NCI-H345 (cell line): ENCODE measurements at regions not wholly inside any gene's neighbourhood (a gene's known extent, or its start where the extent isn't known, plus 50 kb on each side); places are given as distances from the start of the nearest gene placed in this dataset.

ENCODE experiments used
- DNase-seq: peaks from one replicate; lab custom pipeline; 2025; lab: John Stamatoyannopoulos, UW

DNA sequence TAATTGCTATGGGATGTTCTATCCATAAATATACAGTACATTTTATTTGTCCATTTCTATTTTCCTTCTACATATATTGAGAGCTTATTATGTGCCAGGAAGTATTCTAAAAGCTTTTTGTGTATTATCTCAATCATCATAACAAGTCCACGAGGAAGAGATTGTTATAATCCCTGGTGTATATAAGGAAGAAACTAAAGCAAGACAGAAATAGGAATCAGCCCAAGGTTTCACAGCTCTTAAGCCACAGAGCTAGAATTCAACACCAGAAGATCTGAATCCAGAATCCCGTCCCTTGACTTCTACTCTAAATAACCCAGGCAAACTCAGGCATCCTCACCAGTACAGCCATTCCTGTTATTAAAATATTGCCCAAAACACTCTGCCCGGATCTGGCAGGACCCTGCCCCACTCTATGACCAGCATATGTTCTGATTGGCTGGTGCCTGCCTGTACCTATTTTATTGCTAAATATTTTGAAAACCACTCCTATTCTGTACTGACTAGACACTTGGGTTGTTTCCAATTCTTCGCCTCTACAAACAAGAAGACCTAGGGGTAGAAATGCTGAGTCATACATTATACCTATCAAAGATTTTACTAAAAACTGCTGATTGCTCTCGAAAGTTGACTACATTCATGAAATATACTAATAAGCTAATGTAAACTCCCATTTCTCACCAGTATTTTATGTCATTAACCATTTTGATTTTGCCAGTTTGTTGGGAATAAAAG, 297.4 kb downstream of the ENC1 start:
- DNase-seq: no peak

- no peak for DNase-seq
These were observed 298.3 kb downstream of the ENC1 start for GRCh38 chr5:74342182-74342581.

- no peak for DNase-seq
These were observed 299.3 kb downstream of the ENC1 start for GRCh38 chr5:74341221-74341620.

DNA sequence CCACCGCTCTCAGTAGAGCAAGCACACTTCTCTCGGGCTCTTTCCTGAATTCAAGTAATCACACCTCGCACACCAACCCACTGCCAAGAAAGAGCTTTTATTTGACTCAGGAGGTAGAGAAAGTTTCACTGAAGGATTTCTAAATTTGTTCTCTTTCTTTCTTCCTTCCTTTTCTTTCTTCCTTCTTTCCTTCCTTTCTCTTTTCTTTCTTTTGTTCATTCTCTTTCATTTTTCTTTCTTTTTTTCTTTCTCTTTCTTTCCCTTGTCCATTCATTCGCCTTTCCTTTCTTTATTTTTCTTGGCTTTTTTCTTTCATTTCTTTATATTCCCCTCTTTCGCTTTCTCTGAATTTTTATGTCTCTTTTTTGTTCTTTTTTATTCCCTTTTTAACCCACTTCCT, 300.1 kb downstream of the ENC1 start:
- DNase-seq: no peak

GRCh38 chr5:74337984-74338310, 302.6 kb downstream of the ENC1 start:
- no peak for DNase-seq

DNA sequence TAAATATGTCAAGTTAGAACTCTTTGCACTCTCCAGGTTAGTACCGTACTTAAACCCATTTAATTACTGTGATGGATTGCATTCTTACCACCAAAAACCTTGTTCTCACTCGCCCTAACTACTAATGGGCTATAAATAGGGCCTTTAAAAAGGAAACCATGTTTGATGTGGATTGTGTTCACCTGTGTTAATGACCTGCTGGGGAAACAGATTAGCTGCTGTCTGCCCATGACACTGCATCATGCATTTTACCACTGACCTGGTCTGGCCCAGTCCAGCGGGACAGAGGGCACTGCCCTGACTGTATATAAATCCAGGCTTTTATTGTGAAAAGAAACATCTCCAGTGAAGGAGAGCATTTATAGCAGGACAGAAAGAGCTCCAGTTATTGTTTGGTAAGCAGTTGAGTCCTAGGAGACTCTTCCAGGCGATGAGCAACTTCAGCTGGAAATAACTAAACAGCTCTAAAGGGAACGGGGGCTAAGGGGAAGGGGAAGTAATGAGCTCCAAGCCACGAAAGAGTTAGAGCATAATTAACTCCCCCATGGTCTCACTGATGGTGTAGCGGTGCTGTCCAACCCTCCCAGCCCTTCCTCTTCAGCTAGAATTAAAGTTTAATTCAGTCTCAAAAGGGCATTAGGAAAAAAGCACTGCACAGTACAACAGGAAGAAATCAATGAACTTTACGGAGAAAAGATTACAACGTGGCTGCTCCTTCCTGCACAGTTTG, 303.1 kb downstream of the ENC1 start:
- DNase-seq: no peak

DNA sequence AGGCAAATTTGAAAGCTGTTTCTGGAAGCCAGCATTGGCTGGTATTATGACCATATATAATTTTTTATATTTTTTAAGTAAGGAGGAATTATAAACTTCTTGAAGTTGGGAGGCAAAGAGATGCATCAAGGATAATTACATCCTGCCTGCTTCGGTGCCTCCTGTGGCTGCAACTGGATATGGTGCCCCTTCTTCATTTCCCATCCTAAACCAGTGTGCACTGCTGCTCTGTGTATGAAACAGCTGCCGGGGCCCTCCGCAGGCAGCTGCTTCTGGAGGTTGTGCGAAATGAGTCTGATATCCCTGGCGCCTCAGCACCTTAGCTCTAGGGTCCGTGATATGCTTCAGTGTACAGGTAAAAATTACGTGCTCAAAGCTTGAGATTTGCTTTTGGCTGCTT, 304.2 kb downstream of the ENC1 start:
- DNase-seq: no peak

DNA sequence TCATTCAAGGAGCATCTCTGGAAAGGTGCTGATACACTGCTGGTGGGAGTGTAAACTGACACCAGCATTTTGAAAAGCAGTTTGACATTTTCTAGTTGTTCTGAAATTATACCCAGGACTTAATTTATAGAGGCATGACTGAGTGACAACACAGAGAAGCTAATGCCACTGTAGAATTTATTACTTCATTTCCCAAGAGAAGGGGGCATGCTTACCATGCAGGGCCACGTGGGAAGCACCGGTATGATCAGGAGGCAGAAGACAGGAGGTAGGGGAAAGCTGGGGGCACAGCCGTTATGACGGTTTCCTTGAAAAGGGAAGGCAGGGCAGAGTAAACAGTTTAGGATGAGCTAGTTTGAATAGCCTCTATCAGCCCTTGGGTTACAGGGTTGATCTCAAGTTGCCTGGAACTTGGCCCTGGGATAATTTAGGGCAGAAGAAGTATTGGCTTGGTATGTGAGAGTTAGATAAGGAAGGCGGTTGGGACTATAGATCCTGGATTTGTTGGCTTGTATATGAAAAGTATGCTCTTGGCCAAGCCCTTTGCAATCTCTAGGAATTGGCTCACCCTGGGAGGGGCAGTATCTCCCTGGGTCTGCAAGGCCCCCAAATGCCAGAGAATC, 305.7 kb downstream of the ENC1 start:
- DNase-seq: no peak

DNA sequence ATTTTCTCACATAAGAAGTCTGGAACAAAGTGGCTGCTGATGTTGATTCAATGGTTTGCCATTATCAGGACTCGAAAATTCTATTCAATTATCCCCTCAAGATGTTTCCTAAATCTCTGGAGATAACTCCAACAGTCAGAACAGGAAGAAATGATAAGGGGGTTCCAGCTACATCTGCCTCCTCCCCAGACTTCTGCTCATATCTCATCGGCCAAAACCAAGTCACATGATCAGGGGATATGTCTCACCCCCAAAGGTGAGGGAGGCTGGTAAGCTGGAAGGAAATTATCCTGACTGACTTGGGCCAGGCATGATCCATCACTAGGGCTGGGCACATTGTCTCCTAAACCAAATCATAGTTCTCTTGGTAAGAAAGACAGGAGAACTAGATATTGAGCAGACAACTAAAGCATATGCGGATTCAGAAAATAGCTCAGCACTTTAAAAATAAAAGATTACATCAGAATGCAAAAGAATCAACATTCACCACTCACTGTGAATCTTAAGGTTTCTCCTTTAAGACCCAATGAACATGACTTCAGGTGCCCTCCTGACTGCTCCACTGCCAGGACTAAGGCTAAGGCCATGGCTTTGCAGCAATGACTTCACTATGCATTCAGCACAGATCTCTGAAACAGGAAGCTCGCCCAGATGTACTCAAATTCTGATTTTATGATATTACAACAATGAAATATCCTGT, 306.3 kb downstream of the ENC1 start:
- DNase-seq: no peak

- DNase-seq: no peak
These were observed 307.1 kb downstream of the ENC1 start for GRCh38 chr5:74333430-74333829.

- DNase-seq: no peak
These were observed 307.8 kb downstream of the ENC1 start for GRCh38 chr5:74332682-74333081.

- no peak for DNase-seq
These were observed 308.5 kb downstream of the ENC1 start for GRCh38 chr5:74332006-74332405.

DNA sequence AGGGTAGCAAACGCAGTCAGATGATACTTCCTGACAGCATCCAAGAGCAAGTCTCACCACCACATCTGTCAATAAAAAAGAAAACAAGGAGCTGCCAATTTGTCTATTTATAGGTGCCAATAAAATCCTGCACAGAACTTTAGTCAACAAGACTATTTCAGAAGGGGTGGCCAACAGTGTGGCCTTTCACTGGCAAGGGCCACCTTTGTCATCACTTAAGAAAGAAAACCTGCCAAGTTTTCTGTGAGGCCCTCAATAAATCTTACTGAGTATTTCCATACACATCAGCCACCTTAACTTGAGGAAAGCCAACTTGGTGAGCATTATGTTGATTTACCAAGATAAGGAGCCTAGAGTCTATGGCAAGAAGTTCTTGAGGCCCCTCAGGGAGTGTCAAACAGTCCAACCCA, 312.3 kb downstream of the ENC1 start:
- no peak for DNase-seq

- no peak for DNase-seq
These were observed 313.2 kb downstream of the ENC1 start for GRCh38 chr5:74327339-74327685.

DNA sequence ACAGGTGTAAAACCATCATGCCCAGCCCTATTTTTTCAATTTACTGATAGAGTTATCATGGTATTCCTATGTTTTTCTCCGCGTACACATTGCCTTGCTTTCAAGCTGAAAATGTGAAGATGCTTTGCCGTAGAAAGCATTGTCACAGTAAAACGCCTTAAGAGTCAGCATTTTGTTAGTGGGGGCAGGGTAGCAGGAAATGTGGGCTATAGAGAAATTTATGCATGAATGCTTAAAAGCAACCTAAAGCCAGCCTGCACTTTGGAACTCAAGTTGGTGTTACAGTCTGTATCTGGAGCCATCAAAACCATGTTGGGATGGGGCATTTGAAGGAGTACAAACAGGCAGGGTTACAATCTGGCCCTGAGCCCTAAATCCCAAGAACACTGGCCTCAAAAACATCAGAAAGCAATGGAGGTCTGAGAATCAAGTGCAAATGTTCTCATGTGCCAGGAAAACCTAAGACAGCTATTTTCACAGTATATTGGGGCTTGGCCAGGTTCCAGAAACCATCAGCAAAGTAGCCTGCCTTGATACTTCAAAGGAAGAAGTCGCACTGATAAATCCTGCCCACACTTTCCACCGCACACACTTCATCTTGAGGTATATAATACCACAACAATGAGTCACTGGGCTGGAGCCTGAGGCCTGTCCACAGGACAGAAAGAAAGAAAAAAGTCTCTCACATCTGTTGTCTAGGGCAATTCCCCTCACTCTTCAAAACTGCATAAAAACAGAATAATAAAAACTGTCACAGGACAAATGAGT, 313.8 kb downstream of the ENC1 start:
- no peak for DNase-seq

- DNase-seq: no peak
These were observed 314.7 kb downstream of the ENC1 start for GRCh38 chr5:74325866-74326265.

GRCh38 chr5:74324556-74324955, 316.0 kb downstream of the ENC1 start:
- DNase-seq: no peak

DNA sequence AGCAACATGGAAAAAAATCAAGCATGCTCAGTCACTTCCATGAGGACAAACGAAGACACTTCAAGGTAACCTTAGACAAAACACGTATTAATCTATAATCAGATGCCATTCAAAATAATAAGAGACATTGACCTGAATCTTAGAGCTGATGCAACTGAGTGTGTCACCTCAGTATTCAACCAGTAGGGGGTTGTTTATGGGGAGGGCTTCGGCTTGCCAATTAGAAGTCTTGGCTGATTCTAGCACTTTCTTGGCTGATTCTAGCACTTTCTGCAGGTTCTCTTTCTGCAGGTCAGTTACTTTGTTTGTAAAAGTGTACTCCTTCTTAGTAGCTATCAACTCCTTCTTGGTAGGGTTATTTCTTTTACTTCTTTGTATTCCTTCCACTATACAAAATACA, 317.6 kb downstream of the ENC1 start:
- DNase-seq: no peak

DNA sequence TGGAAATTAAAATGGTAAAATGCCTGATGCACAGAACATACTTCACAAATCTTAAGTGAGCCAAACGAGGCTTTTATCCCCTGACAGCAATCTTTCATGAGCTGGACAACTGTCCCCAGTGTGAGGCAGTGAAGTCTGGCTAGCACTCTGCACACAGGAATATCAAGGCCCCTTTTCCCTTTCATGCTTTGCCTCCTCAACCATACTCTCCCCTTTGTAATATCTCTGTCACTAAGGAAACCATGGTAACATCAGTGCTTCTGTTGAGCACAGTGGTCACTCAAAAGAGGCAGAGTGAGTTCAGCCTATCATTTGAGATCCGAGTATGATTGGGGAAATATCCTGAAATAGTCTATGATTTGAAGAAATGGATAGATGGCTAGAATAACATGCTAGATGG, 318.3 kb downstream of the ENC1 start:
- DNase-seq: no peak

DNA sequence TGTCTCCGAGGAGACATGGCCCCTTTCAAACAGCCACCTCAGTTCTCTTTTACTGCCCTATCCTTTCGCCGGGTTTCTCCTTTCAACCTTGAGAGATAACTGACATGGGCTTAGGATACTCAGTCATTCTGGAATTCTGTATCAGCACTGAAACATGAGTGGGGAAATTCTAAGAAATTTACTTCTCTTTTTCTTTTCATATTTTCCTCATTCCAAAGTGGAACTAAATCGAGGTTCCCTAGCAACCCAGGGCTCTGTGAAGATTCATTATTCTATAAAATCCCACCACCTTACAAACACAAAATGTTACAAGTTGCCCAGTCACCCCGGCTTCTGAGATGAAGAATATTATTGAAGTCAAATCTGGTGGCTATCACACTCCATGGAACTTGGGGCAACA, 319.2 kb downstream of the ENC1 start:
- no peak for DNase-seq

- DNase-seq: no peak
These were observed 320.0 kb downstream of the ENC1 start for GRCh38 chr5:74320526-74320925.

DNA sequence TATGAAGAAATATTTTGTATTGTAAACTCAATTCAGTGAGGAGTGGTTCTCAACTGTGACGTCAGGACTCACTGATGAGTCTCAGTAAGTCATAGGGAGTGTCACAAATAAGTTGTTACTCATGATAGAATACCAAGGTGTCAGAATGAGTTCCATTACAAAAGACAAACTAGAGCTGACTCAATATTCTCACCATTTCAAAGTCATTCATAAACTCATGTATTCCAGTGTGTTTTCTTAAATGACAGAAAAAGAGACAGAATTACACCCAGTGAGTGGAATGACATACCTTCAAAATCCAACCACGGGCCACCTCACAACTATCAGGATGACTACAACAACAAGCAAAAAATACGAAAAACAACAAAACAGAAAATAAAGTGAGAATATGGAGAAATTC, 321.5 kb downstream of the ENC1 start:
- DNase-seq: no peak
